Kidney (tissue), 10 donors: ENCODE measurements at regions not wholly inside any gene's neighbourhood (a gene's known extent, or its start where the extent isn't known, plus 50 kb on each side); places are given as distances from the start of the nearest gene placed in this dataset.
"Not testable (repeated sequence)": the region's sequence is repeated elsewhere in the genome, so short reads cannot be mapped to it uniquely, and the experiment has no call there.

ENCODE experiments used
- DNase-seq, 5 donors: peaks; one replicate each; pipeline ENCODE4 v3.0.0-alpha.2; 2013 to 2020
- FAIRE-seq: peaks from 2 replicates; lab custom pipeline; 2012; peaks lifted over from hg19 to GRCh38; lab: Jason Lieb, UNC
- H3K27ac ChIP-seq, 2 donors: one replicate each; pipeline ENCODE4 v1.7.0; 2013; ENCODE audit warnings: low read depth in 2 of 2, low read length in 2 of 2, inconsistent platforms in 1 of 2
- H3K27me3 ChIP-seq: one replicate; pipeline ENCODE4 v1.7.1; 2013; ENCODE audit warnings: low read length, inconsistent platforms; ENCODE audit not compliant: control insufficient read depth, insufficient read depth
- H3K36me3 ChIP-seq, 3 donors: one replicate each; pipeline versions ENCODE4 v1.7.0 to v1.7.1; 2013; ENCODE audit warnings: low read length in 3 of 3, control low read depth in 1 of 3, inconsistent platforms in 1 of 3; ENCODE audit not compliant: insufficient read depth in 3 of 3, control insufficient read depth in 2 of 3
- H3K4me1 ChIP-seq, 3 donors: one replicate each; pipeline versions ENCODE4 v1.7.0 to v1.7.1; 2013; ENCODE audit warnings: low read length in 3 of 3, inconsistent platforms in 1 of 3, low read depth in 1 of 3; ENCODE audit not compliant: control insufficient read depth in 2 of 3, insufficient read depth in 2 of 3
- H3K4me3 ChIP-seq, 3 donors: one replicate each; pipeline versions ENCODE4 v1.7.0 to v1.8.1; 2013; ENCODE audit warnings: low read length in 3 of 3, control low read depth in 1 of 3, inconsistent platforms in 1 of 3
- H3K9ac ChIP-seq, 3 donors: one replicate each; pipeline versions ENCODE4 v1.7.0 to v1.7.1; 2013; ENCODE audit warnings: low read length in 3 of 3, control low read depth in 1 of 3, inconsistent platforms in 1 of 3
- H3K9me3 ChIP-seq, 3 donors: one replicate each; pipeline versions ENCODE4 v1.7.0 to v1.7.1; 2013; ENCODE audit warnings: low read length in 3 of 3, control low read depth in 1 of 3, inconsistent platforms in 1 of 3; ENCODE audit not compliant: control insufficient read depth in 2 of 3, insufficient read depth in 1 of 3
- intact Hi-C: fragments of 100-400 bp; cut with DNase I; formaldehyde crosslinking; loops from one replicate; pipeline ENCODE4 v1.11.1; 2022
- donor health status: control.
- donor health status: control.
- donor health status: DM: yes; HTN: yes; CAD: no.
- donor health status: Normal renal cell carcinoma (clear cell type).

- H3K4me1 ChIP-seq, H3K27me3 ChIP-seq, H3K4me3 ChIP-seq, H3K9me3 ChIP-seq, H3K36me3 ChIP-seq, intact Hi-C loops, H3K9ac ChIP-seq, H3K27ac ChIP-seq, DNase-seq, FAIRE-seq: not testable (repeated sequence)
These were observed 828.8 kb downstream of the TMEM121 start for GRCh38 chr14:106355007-106355791.

GRCh38 chr14:106355881-106356642, 829.7 kb downstream of the TMEM121 start:
- not testable (repeated sequence) for FAIRE-seq

GRCh38 chr14:106356643-106356930, 830.2 kb downstream of the TMEM121 start:
- H3K4me3 ChIP-seq, DNase-seq, intact Hi-C loops, H3K4me1 ChIP-seq, H3K9me3 ChIP-seq, FAIRE-seq, H3K27ac ChIP-seq, H3K36me3 ChIP-seq, H3K9ac ChIP-seq, H3K27me3 ChIP-seq: not testable (repeated sequence)

More at GRCh38 chr14:106355881-106356642, 829.7 kb downstream of the TMEM121 start:
- H3K27me3 ChIP-seq, intact Hi-C loops, H3K4me1 ChIP-seq, H3K27ac ChIP-seq, H3K4me3 ChIP-seq, H3K9ac ChIP-seq, H3K36me3 ChIP-seq, H3K9me3 ChIP-seq, DNase-seq: not testable (repeated sequence)

- H3K36me3 ChIP-seq, H3K9me3 ChIP-seq, FAIRE-seq, H3K4me1 ChIP-seq, H3K9ac ChIP-seq, H3K27me3 ChIP-seq, DNase-seq, intact Hi-C loops, H3K4me3 ChIP-seq, H3K27ac ChIP-seq: not testable (repeated sequence)
These were observed 832.9 kb downstream of the TMEM121 start for GRCh38 chr14:106359157-106359887.

- H3K9me3 ChIP-seq, H3K36me3 ChIP-seq, H3K27ac ChIP-seq, H3K4me1 ChIP-seq, DNase-seq, FAIRE-seq, intact Hi-C loops, H3K27me3 ChIP-seq, H3K9ac ChIP-seq, H3K4me3 ChIP-seq: not testable (repeated sequence)
These were observed 839.0 kb downstream of the TMEM121 start for GRCh38 chr14:106365371-106365770.

GRCh38 chr14:106365894-106366293, 839.5 kb downstream of the TMEM121 start:
- H3K9ac ChIP-seq, FAIRE-seq, H3K4me1 ChIP-seq, DNase-seq, H3K27me3 ChIP-seq, H3K36me3 ChIP-seq, intact Hi-C loops, H3K27ac ChIP-seq, H3K4me3 ChIP-seq, H3K9me3 ChIP-seq: not testable (repeated sequence)

- H3K27ac ChIP-seq, H3K36me3 ChIP-seq, H3K4me1 ChIP-seq, intact Hi-C loops, H3K27me3 ChIP-seq, H3K4me3 ChIP-seq, H3K9me3 ChIP-seq, FAIRE-seq, DNase-seq, H3K9ac ChIP-seq: not testable (repeated sequence)
These were observed 840.6 kb downstream of the TMEM121 start for GRCh38 chr14:106366971-106367370.

- H3K9me3 ChIP-seq, H3K4me1 ChIP-seq, H3K4me3 ChIP-seq, FAIRE-seq, intact Hi-C loops, H3K27me3 ChIP-seq, H3K9ac ChIP-seq, H3K27ac ChIP-seq, H3K36me3 ChIP-seq: not testable (repeated sequence)
- peak in 1 of 5 donors; percentile 26 for DNase-seq
These were observed 843.1 kb downstream of the TMEM121 start for GRCh38 chr14:106369456-106369855.
